A549 (cell line): ENCODE measurements at regions not wholly inside any gene's neighbourhood (a gene's known extent, or its start where the extent isn't known, plus 50 kb on each side); places are given as distances from the start of the nearest gene placed in this dataset.
A peak's percentile ranks its signal among the peaks of the same experiment; 100 is the strongest.

Experiments used
- ATAC-seq, 2 experiments: fragments of 200-7000 bp in 1 of 2; fragments of >200 bp in 1 of 2; cut with Nextera tagmentation in 1 of 2; cut with Tn5 transposase in 1 of 2; 3 replicates each; pipeline versions ENCODE4 v1.8.0 to v1.9.1; 2018 to 2020; ENCODE audit warnings: mild to moderate bottlenecking in 1 of 2, moderate library complexity in 1 of 2
- CTCF ChIA-PET: fragments of 300-600 bp; sonication (Branson Sonifier 250); formaldehyde crosslinking; extraction: SDS; loops from one replicate; lab custom pipeline; 2021; ENCODE audit warnings: antibody characterized with exemption, inconsistent platforms; lab: Yijun Ruan, JAX
- POLR2A ChIA-PET: fragments of 350-600 bp; formaldehyde crosslinking; extraction: SDS; loops from one replicate; lab custom pipeline; 2021; ENCODE audit warnings: antibody characterized with exemption, inconsistent platforms; lab: Yijun Ruan, JAX
- DNase-seq, 2 experiments: peaks; one replicate each; pipeline versions ENCODE4 v3.0.0 to v3.0.0-alpha.2; 2011 to 2016; ENCODE audit warnings: low read depth in 1 of 2, low spot score in 1 of 2
- FAIRE-seq: peaks from 2 replicates; lab custom pipeline; 2011; peaks lifted over from hg19 to GRCh38; lab: Jason Lieb, UNC
- H3K27ac ChIP-seq, 2 experiments: fragments of >200 bp; sonication (Bioruptor Twin); formaldehyde crosslinking; 3 replicates each; pipeline ENCODE4 v1.5.1; 2016 to 2017
- H3K4me1 ChIP-seq: fragments of >200 bp; sonication (Bioruptor Twin); formaldehyde crosslinking; 3 replicates; pipeline ENCODE4 v1.6.1; 2016
- H3K4me2 ChIP-seq: fragments of >200 bp; sonication (Bioruptor Twin); formaldehyde crosslinking; 3 replicates; pipeline ENCODE4 v1.6.1; 2016
- H3K4me3 ChIP-seq: fragments of >200 bp; sonication (Bioruptor Twin); formaldehyde crosslinking; 3 replicates; pipeline ENCODE4 v1.5.1; 2016
- H3K9me3 ChIP-seq: fragments of >200 bp; sonication (Bioruptor Twin); formaldehyde crosslinking; 3 replicates; pipeline ENCODE4 v1.6.1; 2016
- ATOH8 ChIP-seq: fragments of 250-450 bp; sonication (Bioruptor Pico); IDR thresholded peaks from 2 replicates; pipeline ENCODE4 v1.5.0; 2020; ENCODE audit warnings: low read depth, mild to moderate bottlenecking, moderate library complexity
- BHLHE40 ChIP-seq: IDR thresholded peaks from 2 replicates; pipeline ENCODE4 v1.6.1; 2012; ENCODE audit warnings: low read depth, low read length, inconsistent platforms
- CEBPB ChIP-seq, 2 experiments: fragments of >200 bp in 1 of 2; sonication (Bioruptor Twin) in 1 of 2; formaldehyde crosslinking in 1 of 2; IDR thresholded peaks; 2 replicates each; pipeline ENCODE4 v1.6.1; 2012 to 2016
- EHF ChIP-seq: fragments of 250-450 bp; sonication (Bioruptor Pico); IDR thresholded peaks from 2 replicates; pipeline ENCODE4 v1.5.0; 2020; ENCODE audit warnings: mild to moderate bottlenecking
- ESRRA ChIP-seq: fragments of 150-350 bp; IDR thresholded peaks from 2 replicates; pipeline ENCODE4 v1.6.1; 2014; ENCODE audit warnings: mild to moderate bottlenecking, low read length, borderline replicate concordance
- FOSB ChIP-seq: fragments of 250-450 bp; sonication (Bioruptor Pico); IDR thresholded peaks from 2 replicates; pipeline ENCODE4 v1.5.0; 2020; ENCODE audit warnings: mild to moderate bottlenecking, moderate library complexity
- HDAC2 ChIP-seq: fragments of 200-600 bp; sonication (generic); IDR thresholded peaks from 2 replicates; pipeline ENCODE4 v1.6.1; 2016
- HES2 ChIP-seq: fragments of >200 bp; sonication (Bioruptor Twin); formaldehyde crosslinking; IDR thresholded peaks from 2 replicates; pipeline ENCODE4 v1.6.1; 2016
- HOXB5 ChIP-seq: fragments of 250-450 bp; sonication (Bioruptor Pico); IDR thresholded peaks from 2 replicates; pipeline ENCODE4 v1.5.0; 2020; ENCODE audit warnings: mild to moderate bottlenecking, moderate library complexity
- JUN ChIP-seq, 2 experiments: fragments of >200 bp; sonication (Bioruptor Twin); formaldehyde crosslinking; IDR thresholded peaks; 2 replicates in 1 of 2; 3 replicates in 1 of 2; pipeline ENCODE4 v1.6.1; 2016 to 2017
- JUNB ChIP-seq: fragments of >200 bp; sonication (Bioruptor Twin); formaldehyde crosslinking; IDR thresholded peaks from 2 replicates; pipeline ENCODE4 v1.6.1; 2016
- KDM1A ChIP-seq: fragments of 200-600 bp; sonication (generic); IDR thresholded peaks from 2 replicates; pipeline ENCODE4 v1.6.1; 2016; ENCODE audit warnings: low read depth, mild to moderate bottlenecking
- KDM5A ChIP-seq: fragments of 200-600 bp; sonication (generic); IDR thresholded peaks from 2 replicates; pipeline ENCODE4 v1.6.1; 2016; ENCODE audit warnings: antibody characterized with exemption, mild to moderate bottlenecking
- MAFK ChIP-seq: fragments of 450-650 bp; IDR thresholded peaks from 2 replicates; pipeline ENCODE4 v1.6.1; 2014; ENCODE audit not compliant: partially characterized antibody
- MYC ChIP-seq: IDR thresholded peaks from 2 replicates; pipeline ENCODE4 v1.6.1; 2012; ENCODE audit warnings: mild to moderate bottlenecking, inconsistent platforms, low read length, improper control_type of control experiment, borderline replicate concordance
- NPAS2 ChIP-seq: fragments of 250-450 bp; sonication (Bioruptor Pico); IDR thresholded peaks from 2 replicates; pipeline ENCODE4 v1.8.0; 2022; ENCODE audit warnings: mild to moderate bottlenecking, moderate library complexity, borderline replicate concordance
- NR3C1 ChIP-seq: fragments of >200 bp; sonication (Bioruptor Twin); formaldehyde crosslinking; IDR thresholded peaks from 3 replicates; pipeline ENCODE4 v1.6.1; 2017
- RAD21 ChIP-seq, 2 experiments: fragments of >200 bp in 1 of 2; sonication (Bioruptor Twin) in 1 of 2; formaldehyde crosslinking in 1 of 2; IDR thresholded peaks in 1 of 2; conservative IDR thresholded peaks in 1 of 2; 2 replicates in 1 of 2; 3 replicates in 1 of 2; pipeline ENCODE4 v1.6.1; 2012 to 2018; ENCODE audit warnings: inconsistent platforms in 1 of 2
- RARB ChIP-seq: fragments of 250-450 bp; sonication (Bioruptor Pico); IDR thresholded peaks from 2 replicates; pipeline ENCODE4 v1.8.0; 2021; ENCODE audit warnings: mild to moderate bottlenecking, moderate library complexity
- RCOR1 ChIP-seq: fragments of 150-350 bp; IDR thresholded peaks from 2 replicates; pipeline ENCODE4 v1.6.1; 2014; ENCODE audit warnings: antibody characterized with exemption, low read length, low read depth
- REST ChIP-seq: fragments of 200-600 bp; sonication (generic); IDR thresholded peaks from 2 replicates; pipeline ENCODE4 v1.6.1; 2016; ENCODE audit warnings: antibody characterized with exemption, mild to moderate bottlenecking, moderate library complexity
- RNF2 ChIP-seq: fragments of 200-600 bp; sonication (generic); IDR thresholded peaks from 2 replicates; pipeline ENCODE4 v1.6.1; 2016; ENCODE audit warnings: low read depth, mild to moderate bottlenecking, antibody characterized with exemption, moderate library complexity, borderline replicate concordance
- SREBF2 ChIP-seq: fragments of 450-650 bp; IDR thresholded peaks from 2 replicates; pipeline ENCODE4 v1.6.1; 2014; ENCODE audit warnings: mild to moderate bottlenecking, moderate library complexity
- TFCP2L1 ChIP-seq: fragments of 250-450 bp; sonication (Bioruptor Pico); IDR thresholded peaks from 2 replicates; pipeline ENCODE4 v1.5.0; 2021; ENCODE audit warnings: mild to moderate bottlenecking
- TP53 ChIP-seq: fragments of 250-450 bp; sonication (Bioruptor Pico); IDR thresholded peaks from 2 replicates; pipeline ENCODE4 v1.5.0; 2021; ENCODE audit warnings: mild to moderate bottlenecking, moderate library complexity
- ZC3H11A ChIP-seq: fragments of 450-650 bp; IDR thresholded peaks from 2 replicates; pipeline ENCODE4 v1.6.1; 2014; ENCODE audit warnings: antibody characterized with exemption, mild to moderate bottlenecking
- ZSCAN20 ChIP-seq: fragments of 250-450 bp; sonication (Bioruptor Pico); IDR thresholded peaks from 2 replicates; pipeline ENCODE4 v1.8.0; 2022; ENCODE audit warnings: mild to moderate bottlenecking, moderate library complexity
- WGBS: methylation state at CpG from one replicate; pipeline ENCODE4 v1.1.6; 2017; ENCODE audit errors: missing lambda C conversion rate; 5-methylcytosine and 5-hydroxymethylcytosine counted together

GRCh38 chr9:25017779-25018178 lies 472.1 kb upstream of the IZUMO3 start:
- 2% methylated on average over 1 of the region's 1 CpG for WGBS
- POLR2A ChIA-PET, result no interaction called here

GRCh38 chr9:25010027-25010662 lies 464.4 kb upstream of the IZUMO3 start:
- FAIRE-seq, result no peak
- CTCF ChIA-PET, result no interaction called here
- TF ChIP-seq RNF2 (no peak), RARB (no peak), BHLHE40 (no peak), REST (no peak), ZSCAN20 (CRISPR knock-in tag) (no peak), HOXB5 (CRISPR knock-in tag) (no peak), EHF (no peak), MYC (no peak), ZC3H11A (no peak), HDAC2 (no peak), HES2 (no peak), TP53 (no peak), ATOH8 (no peak), JUNB (no peak), SREBF2 (no peak), KDM5A (no peak), MAFK (no peak)
- TF ChIP-seq, all 56 proteins: peak for 0
- 3% methylated on average over 2 of the region's 2 CpGs for WGBS
- Histone ChIP-seq H3K27ac (no peak overlapping the region), H3K4me1 (no peaks in the 10 kb centered on the region), H3K9me3 (no peaks in the 10 kb centered on the region), H3K4me2 (no peak overlapping the region), H3K4me3 (no peak overlapping the region)
- ATAC-seq, result no peak
- POLR2A ChIA-PET, result no interaction called here
- no peak for DNase-seq

More at GRCh38 chr9:25017779-25018178, 472.1 kb upstream of the IZUMO3 start:
- no peak for FAIRE-seq
- Histone ChIP-seq H3K9me3 (peaks cover 3% of the 10 kb centered on the region; the same call in 1 of the 3 replicates), H3K27ac (no peak overlapping the region), H3K4me2 (no peak overlapping the region), H3K4me1 (no peaks in the 10 kb centered on the region)
- no peak for ATAC-seq
- CTCF ChIA-PET, result no interaction called here
- TF ChIP-seq NR3C1 (no peak), ZC3H11A (peak; percentile 77)
- TF ChIP-seq, all 56 proteins: peak for 1
- no peak for DNase-seq
- no peak overlapping the region for H3K4me3 ChIP-seq

- Histone ChIP-seq H3K9me3 (no peaks in the 10 kb centered on the region; the same call in 2 of the 3 replicates), H3K27ac (no peak overlapping the region), H3K4me1 (no peaks in the 10 kb centered on the region), H3K4me2 (no peak overlapping the region), H3K4me3 (no peak overlapping the region)
- no peak for FAIRE-seq
- ChIA-PET POLR2A (no interaction called here), CTCF (no interaction called here)
- WGBS, result 10% methylated on average over 9 of the region's 10 CpGs
- peak in 1 of 2 experiments; percentile 3 for DNase-seq
- TF ChIP-seq ATOH8 (no peak), RARB (no peak), RAD21 (conservative IDR thresholded peaks at IDR 0.05 in 1 of 2, IDR thresholded peaks at IDR 0.05 in 1 of 2) (no peak), JUN (IDR thresholded peaks at IDR 0.05) (no peak), TFCP2L1 (no peak), RCOR1 (no peak), CEBPB (IDR thresholded peaks at IDR 0.05) (no peak), FOSB (no peak), ESRRA (no peak), NPAS2 (CRISPR knock-in tag) (no peak), KDM1A (no peak), TP53 (no peak)
- no peak for ATAC-seq
Measured at GRCh38 chr9:25003686-25004085, 458.0 kb upstream of the IZUMO3 start.
